ENCODE measurements at regions not wholly inside any gene's neighbourhood (a gene's known extent, or its start where the extent isn't known, plus 50 kb on each side); places are given as distances from the start of the nearest gene placed in this dataset.

DNA sequence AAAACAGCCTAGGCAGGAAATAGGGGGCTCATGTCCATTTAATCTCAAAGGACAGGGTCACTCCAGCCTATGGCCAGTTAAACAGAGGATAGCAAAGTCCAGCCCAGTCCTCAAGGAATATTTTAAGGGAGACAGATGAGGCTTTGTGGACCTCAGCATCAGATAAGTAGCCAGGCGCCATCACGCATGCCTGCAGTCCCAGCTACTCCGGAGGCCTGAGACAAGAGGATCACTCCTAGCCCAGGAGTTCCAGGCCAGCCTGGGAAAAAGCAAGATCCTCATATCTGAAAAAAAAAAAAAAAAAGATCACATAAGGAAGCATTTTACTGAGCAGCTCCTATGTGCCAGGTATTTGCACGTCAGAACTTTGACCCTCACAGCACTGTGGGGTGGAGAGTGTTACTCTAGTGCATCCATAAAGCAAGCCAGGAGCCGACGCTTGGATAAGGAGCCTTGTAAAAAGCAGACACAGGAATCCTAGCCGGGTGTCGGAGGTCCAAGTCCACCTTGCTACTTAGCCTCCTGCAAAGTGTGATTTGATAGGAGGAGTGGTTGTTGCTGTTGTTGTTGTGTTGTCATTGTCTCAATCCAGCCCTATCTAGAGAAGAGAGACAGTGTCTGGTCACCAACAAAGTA, 61.8 kb upstream of the DOCK1 start:
- in situ Hi-C loops (cut with MboI; ENCODE audit: low pct_unique_long_range_greater_than_20kb, low sequenced_read_pairs) = no loop called here
- no peak for DNase-seq

DNA sequence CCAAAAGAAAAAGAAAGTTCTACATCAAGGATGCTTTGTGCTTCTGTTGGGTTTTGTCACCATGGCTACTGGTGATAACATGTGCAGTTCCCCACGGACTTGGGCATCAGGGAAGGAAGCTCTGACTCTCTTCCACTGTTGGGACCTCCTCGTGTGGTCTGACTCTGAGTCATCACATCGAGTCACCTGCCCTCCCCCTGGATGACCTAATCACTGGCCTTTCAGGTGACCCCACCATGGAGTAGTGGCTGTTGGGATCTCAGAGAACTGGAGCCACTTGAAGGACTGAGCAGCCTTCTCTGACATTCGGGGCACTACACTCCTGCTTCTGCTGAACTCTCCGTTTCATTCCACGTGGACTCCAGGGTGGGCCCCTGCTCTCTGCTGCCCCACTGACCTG, 60.8 kb upstream of the DOCK1 start:
- no peak for DNase-seq
- in situ Hi-C loops (cut with MboI; ENCODE audit: low pct_unique_long_range_greater_than_20kb, low sequenced_read_pairs) = no loop called here

DNA sequence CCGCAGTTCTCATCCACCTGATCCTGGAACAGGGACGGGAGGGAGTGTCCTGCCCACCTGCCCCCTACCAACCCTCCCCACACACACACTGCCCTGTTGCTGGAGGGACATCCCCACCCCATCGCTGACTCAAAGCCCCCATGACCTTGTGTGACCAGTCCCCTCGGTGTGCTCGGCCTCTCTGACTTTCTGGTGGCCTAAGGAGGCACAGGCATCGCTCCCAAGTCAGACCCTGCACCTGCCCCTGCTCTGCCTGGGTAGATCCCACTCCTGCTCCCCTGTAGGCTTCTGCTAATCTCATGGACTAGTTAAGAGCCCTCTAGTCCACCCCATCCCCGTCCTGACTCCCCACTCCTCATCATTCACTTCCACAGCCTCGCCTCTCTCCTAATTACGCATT, 58.8 kb upstream of the DOCK1 start:
- in situ Hi-C loops (cut with MboI; ENCODE audit: low pct_unique_long_range_greater_than_20kb, low sequenced_read_pairs) = no loop called here
- DNase-seq = no peak

DNA sequence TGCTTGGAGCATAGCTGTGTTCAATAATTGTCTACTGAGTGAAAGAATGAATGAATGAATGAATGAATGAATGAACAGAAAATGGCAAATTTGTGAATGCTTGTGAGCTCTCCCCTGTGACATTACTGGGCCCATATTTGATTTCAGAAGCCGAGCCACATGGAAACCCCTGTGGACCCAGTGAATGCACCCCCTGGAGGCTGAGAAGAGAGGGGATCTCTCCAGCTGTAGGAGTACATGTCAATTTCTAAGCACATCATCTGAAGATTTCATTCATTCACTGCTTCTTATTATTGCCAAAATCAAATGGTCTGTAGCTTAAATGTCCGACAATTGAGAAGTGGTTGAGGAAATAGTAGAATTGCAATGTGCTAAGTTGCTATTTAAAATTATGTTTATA, 58.3 kb upstream of the DOCK1 start:
- no peak for DNase-seq
- in situ Hi-C loops (cut with MboI; ENCODE audit: low pct_unique_long_range_greater_than_20kb, low sequenced_read_pairs) = no loop called here

DNA sequence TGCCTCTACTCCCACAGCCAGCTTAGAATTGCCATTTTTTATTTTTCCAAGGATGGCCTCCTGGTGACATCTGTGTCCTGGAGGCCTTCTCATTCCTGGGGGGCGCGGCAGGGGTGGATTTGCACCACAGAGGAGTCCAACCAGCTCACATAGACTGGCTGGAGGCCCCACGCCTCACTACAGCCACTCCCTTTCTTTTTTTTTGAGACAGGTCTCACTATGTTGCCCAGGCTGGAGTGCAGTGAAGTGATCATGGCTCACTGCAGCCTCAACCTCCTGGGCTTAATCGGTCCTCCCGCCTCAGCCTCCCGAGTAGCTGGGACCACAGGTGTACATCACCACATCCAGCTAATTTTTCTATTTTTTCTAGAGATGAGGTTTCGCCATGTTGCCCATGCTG, 57.6 kb upstream of the DOCK1 start:
- in situ Hi-C loops (cut with MboI; ENCODE audit: low pct_unique_long_range_greater_than_20kb, low sequenced_read_pairs) = no loop called here
- DNase-seq = no peak

DNA sequence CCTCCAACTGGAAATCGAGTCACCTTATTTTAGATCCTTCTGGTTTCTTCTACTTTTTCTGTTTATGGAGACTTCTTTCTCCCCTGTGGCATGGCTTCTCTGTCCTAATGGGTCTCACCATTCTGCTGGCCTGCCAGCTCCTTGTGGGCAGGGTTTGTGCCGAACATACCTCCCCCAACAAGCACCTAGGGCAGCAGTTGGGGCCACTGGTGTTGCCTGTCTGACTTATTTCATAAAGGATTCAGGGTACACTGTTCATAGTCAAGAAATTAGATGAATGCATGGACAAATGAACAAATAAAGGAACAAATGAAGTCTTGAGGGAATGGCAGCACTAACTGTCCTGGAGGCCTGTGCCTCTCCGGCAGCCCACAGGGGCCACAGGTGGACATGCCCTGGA, 55.6 kb upstream of the DOCK1 start:
- in situ Hi-C loops (cut with MboI; ENCODE audit: low pct_unique_long_range_greater_than_20kb, low sequenced_read_pairs) = no loop called here
- no peak for DNase-seq

DNA sequence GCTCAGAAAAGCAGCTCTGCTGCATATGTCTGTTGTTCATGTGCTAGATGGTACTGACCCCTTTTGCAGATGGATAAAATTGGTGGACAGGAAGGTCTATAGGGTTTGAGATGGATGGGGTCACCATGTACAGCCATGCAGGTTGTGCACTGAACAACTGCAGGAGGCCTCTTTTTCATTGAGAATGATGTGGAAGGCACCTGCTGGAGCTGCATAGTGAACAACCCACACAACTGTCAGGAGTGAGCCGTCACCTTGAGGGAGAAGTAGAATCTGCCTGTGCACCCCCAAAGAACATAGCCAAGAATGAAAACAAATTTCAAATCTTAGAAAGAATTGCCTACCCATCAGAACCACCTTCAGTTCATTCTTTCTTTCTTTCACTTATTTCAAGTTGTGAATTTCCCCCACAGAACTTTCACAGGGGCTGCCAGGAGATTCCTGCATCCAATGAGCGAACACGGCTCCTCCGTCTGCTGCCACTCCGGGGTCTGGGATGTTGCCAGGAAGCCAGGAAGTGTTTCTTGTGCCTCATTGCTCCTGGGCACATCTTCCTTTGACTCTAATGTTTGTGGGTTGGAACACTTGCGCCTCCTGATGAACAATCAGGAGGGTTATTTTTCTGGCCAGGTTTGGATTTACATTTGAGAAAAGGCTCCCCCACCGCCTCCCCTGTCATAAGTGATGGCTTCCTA, 53.7 kb upstream of the DOCK1 start:
- DNase-seq = no peak
- in situ Hi-C loops (cut with MboI; ENCODE audit: low pct_unique_long_range_greater_than_20kb, low sequenced_read_pairs) = no loop called here

DNA sequence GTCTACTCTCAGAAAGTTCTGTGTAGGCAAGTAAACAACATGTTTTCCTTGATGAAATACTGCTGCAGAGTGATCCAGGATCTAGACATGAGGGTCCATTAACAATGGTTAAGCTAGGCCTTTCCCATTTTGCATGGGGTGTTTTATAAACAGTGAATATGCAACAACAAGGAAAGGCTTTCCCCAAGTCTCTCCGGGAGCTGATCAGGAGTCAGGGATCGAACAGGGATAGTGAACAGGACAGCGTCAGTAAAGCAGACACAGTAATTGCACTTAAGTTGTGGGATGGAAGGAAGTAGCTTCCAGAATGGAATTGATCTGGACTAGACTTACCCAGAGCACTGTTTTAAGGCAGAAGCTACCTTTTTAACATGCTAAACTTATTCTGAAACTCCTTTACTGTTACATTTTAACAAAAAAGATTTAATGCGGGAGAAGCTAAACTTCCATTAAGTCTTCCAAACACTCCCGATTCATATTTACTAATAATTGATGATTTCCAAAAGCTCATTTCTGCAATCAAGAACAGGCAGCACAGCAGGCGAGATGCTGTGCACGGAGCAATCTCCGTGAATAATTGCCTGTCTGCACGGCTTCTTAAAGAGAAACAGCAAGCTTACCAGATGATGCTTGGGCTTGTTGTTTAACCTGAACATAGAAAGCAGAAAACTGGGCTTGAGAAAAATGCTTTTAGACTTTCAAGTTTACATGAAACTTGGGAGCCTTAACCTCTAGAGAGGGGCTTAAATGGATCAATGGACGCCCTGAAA, 50.3 kb upstream of the DOCK1 start:
- in situ Hi-C loops (cut with MboI; ENCODE audit: low pct_unique_long_range_greater_than_20kb, low sequenced_read_pairs) = no loop called here
- DNase-seq = no peak
